GM12801 (cell line): ENCODE measurements at regions not wholly inside any gene's neighbourhood (a gene's known extent, or its start where the extent isn't known, plus 50 kb on each side); places are given as distances from the start of the nearest gene placed in this dataset.

Experiments used
- TF ChIP-seq, protein P1 (sequence below): IDR thresholded peaks from one replicate; pipeline ENCODE4 v1.5.1; 2011; ENCODE audit warnings: control low read depth; ENCODE audit not compliant: insufficient read length; ENCODE audit errors: extremely low read depth

DNA sequence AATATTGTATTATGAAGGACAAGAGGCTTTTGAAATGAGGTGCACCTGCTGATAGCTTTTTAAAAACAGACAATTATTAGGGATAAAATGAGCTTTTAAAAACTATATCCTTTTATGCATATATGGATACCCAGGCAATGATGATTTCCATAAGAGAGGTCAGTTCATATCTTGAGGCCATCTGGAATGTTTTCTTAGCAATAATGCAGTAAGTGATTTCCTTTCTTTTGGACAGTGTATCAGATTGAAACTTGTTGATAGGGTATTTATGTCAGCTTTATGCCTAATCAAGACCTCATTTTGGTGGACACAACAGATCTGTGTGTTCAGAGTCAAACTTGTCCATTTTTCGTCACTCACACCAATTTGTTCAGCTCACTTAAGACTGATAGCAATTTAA is 413.5 kb upstream of the WWC1 start:
- TF ChIP-seq, protein P1, sequence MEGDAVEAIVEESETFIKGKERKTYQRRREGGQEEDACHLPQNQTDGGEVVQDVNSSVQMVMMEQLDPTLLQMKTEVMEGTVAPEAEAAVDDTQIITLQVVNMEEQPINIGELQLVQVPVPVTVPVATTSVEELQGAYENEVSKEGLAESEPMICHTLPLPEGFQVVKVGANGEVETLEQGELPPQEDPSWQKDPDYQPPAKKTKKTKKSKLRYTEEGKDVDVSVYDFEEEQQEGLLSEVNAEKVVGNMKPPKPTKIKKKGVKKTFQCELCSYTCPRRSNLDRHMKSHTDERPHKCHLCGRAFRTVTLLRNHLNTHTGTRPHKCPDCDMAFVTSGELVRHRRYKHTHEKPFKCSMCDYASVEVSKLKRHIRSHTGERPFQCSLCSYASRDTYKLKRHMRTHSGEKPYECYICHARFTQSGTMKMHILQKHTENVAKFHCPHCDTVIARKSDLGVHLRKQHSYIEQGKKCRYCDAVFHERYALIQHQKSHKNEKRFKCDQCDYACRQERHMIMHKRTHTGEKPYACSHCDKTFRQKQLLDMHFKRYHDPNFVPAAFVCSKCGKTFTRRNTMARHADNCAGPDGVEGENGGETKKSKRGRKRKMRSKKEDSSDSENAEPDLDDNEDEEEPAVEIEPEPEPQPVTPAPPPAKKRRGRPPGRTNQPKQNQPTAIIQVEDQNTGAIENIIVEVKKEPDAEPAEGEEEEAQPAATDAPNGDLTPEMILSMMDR = no peak

DNA sequence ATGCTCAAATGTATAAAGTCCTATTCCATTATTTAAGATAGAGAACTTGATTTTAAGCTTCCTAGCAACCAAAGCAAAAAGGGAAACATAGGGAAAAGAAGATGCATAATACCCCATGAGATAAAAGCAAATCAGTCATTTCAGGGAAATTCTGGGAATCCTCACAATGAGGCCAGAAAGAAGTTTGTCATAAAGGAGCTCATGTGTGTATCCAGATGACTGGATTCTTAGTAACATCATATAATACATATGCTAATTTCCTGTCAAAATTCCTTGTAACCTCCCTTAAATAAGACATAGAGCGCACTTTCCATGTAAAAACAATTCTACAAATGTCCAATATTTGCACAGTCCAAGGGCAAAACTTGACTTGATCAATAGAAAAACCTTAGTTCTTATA is 411.0 kb upstream of the WWC1 start:
- TF ChIP-seq, protein P1 = no peak

DNA sequence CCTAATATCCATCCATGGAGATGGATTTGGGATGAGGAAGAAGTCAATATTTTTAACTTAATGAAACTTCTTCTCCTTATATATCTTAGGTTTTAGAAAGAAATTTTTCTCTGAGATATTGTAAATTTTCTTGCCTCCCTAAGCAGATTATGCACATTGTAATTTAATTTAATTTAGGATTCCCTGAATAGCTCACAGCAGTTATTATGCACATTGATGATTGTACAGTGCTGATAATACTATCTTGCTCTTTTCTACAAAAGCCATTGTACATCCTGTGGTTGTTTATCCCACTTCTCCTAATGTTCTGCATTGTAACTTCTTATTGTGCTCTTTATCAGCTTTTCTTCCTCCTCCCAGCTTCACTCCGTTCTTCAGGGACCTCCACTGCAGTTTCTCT is 410.4 kb upstream of the WWC1 start:
- TF ChIP-seq, protein P1 = no peak

DNA sequence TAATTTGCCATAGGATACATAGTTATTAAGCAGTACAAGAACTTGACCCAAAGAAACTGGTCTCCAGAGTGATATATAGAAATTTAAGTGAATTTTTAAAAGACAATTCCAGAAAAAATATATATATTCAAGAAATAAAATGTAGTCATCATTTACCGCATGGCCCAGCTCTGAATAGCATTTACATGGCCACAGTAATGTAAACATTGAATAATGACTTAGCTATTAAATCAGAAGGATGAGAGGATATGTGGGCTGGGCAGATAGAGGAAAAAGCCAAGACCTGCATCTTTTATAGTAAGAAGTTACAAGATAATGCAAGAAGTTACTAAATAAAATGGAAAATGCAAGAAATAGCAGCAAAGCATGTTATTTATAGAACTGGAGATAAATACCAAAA is 405.2 kb upstream of the WWC1 start:
- TF ChIP-seq, protein P1 = no peak

DNA sequence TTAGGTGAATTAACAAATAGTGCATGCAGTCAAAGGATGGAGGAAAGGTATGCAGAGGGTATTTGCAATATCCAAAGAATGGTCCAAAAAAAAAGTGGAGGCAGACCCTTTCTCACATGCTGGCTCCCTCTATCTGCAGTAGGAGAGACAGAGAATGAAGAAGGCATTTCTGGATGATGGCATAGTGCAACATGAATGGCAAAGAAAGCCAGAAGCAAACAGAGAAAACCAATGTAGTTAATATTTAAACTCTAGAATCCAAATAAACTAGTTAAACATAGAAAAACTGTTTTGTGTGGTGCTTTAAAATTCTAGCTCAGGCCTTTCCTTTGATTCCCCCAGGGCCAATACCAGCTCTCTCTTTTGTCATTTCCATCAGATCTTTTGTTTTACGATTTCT is 403.1 kb upstream of the WWC1 start:
- TF ChIP-seq, protein P1 = no peak

DNA sequence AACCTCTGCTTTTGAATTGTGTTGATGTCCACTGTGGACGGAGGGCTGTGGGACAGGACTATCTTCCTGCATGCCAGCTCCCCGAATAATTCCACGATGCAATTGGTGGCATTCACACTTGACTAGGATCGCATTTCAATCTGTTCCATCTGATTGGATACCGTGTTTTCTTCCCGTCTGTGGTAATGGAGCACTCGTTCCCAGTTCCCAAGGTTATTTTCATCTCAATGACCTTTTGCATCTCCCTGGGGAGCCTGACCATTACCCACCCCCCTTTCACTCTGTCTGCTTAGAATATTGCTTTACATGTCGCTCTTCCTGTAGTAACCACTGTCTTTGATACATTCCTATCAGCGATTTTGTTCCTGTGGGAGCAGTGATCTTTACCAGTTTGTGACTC is 402.2 kb upstream of the WWC1 start:
- TF ChIP-seq, protein P1 = no peak

DNA sequence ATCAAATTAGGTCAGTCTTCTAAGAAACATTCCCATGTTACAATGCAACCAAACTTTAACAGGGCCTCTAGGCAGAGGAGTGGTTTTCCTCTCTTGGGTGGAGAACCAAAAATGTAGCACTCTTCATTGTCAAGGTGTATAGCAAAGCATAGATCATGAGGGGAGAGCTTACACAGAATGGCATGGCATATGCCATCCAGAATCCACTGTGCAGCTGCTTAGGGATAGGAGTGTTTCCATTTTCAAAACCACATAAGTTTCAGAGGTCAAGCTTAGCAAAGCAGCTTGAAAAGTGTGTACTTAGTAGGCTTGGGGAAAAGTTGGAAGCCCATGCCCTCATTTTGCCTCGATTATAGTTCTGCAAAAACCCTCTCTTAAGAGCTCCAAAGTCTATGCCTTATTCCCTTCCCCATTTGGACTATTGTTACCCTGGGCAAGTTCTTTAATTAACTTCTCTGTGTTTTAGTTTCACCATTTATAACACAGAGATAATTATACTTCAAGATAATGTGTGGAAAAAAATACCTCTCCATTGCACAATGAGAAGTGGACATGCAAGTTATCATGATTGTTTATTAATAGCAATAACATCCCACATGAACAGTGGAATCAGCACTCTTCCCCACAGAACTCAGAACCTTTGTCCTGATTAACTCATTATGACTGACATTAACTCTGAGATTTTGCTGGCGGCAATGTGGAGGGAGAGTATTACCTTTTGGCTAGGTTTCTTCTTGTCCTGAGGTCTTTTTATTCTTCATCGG is 398.9 kb upstream of the WWC1 start:
- TF ChIP-seq, protein P1 = no peak
